ENCODE measurements at regions not wholly inside any gene's neighbourhood (a gene's known extent, or its start where the extent isn't known, plus 50 kb on each side); places are given as distances from the start of the nearest gene placed in this dataset.

- ChIA-PET POLR2A (ENCODE audit: unreplicated experiment) (no interaction called here), CTCF (no interaction called here)
- Histone ChIP-seq H2AFZ (no peak overlapping the region), H3K79me2 (ENCODE audit: low read depth) (no peaks in the 10 kb centered on the region), H4K20me1 (ENCODE audit: insufficient read depth) (no peaks in the 10 kb centered on the region), H3K36me3 (ENCODE audit: low read depth) (no peaks in the 10 kb centered on the region), H3K9me2 (ENCODE audit: insufficient read depth) (no peaks in the 10 kb centered on the region), H3K27me3 (ENCODE audit: insufficient read depth, low read depth) (no peaks in the 10 kb centered on the region), H3K4me3 (no peak overlapping the region), H3F3A (ENCODE audit: insufficient read depth, low read depth) (no peaks in the 10 kb centered on the region), H3K9me3 (ENCODE audit: insufficient read depth, low read depth) (no peaks in the 10 kb centered on the region), H3K4me2 (no peak overlapping the region), H3K4me1 (replicated peaks; ENCODE audit: insufficient read depth) (no peaks in the 10 kb centered on the region), H3K27ac (no peak overlapping the region)
- DNase-seq: no peak
- intact Hi-C loops (cut with micrococcal nuclease; ENCODE audit: unreplicated experiment): no loop called here
- no TSS peak for BruUV-seq (replicated peaks)
- TF ChIP-seq, protein P1, sequence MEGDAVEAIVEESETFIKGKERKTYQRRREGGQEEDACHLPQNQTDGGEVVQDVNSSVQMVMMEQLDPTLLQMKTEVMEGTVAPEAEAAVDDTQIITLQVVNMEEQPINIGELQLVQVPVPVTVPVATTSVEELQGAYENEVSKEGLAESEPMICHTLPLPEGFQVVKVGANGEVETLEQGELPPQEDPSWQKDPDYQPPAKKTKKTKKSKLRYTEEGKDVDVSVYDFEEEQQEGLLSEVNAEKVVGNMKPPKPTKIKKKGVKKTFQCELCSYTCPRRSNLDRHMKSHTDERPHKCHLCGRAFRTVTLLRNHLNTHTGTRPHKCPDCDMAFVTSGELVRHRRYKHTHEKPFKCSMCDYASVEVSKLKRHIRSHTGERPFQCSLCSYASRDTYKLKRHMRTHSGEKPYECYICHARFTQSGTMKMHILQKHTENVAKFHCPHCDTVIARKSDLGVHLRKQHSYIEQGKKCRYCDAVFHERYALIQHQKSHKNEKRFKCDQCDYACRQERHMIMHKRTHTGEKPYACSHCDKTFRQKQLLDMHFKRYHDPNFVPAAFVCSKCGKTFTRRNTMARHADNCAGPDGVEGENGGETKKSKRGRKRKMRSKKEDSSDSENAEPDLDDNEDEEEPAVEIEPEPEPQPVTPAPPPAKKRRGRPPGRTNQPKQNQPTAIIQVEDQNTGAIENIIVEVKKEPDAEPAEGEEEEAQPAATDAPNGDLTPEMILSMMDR (conservative IDR thresholded peaks at IDR 0.05): no peak
- no peak for TF ChIP-seq EZH2 (IDR thresholded peaks at IDR 0.05; ENCODE audit: low read depth)
These were observed 820.2 kb upstream of the CELF2 start for GRCh38 chr10:10197423-10197822.

- H3K9me3 ChIP-seq (ENCODE audit: insufficient read depth, low read depth): no peaks in the 10 kb centered on the region
- BruUV-seq (replicated peaks): no TSS peak
- intact Hi-C loops (cut with micrococcal nuclease; ENCODE audit: unreplicated experiment): no loop called here
- H3K4me3 ChIP-seq: no peak overlapping the region
- DNase-seq: no peak
- H2AFZ ChIP-seq: no peak overlapping the region
- H4K20me1 ChIP-seq (ENCODE audit: insufficient read depth): no peaks in the 10 kb centered on the region
- H3K27me3 ChIP-seq (ENCODE audit: insufficient read depth, low read depth): no peaks in the 10 kb centered on the region
- no peak overlapping the region for H3K27ac ChIP-seq
- POLR2A ChIA-PET (ENCODE audit: unreplicated experiment): no interaction called here
- no peaks in the 10 kb centered on the region for H3F3A ChIP-seq (ENCODE audit: insufficient read depth, low read depth)
- no peak overlapping the region for H3K4me2 ChIP-seq
- no peaks in the 10 kb centered on the region for H3K36me3 ChIP-seq (ENCODE audit: low read depth)
- H3K79me2 ChIP-seq (ENCODE audit: low read depth): no peaks in the 10 kb centered on the region
- no peaks in the 10 kb centered on the region for H3K9me2 ChIP-seq (ENCODE audit: insufficient read depth)
- no peak for TF ChIP-seq EZH2 (IDR thresholded peaks at IDR 0.05; ENCODE audit: low read depth)
- TF ChIP-seq, protein P1 (conservative IDR thresholded peaks at IDR 0.05): no peak
- CTCF ChIA-PET: no interaction called here
- H3K4me1 ChIP-seq (replicated peaks; ENCODE audit: insufficient read depth): no peaks in the 10 kb centered on the region
These were observed 819.3 kb upstream of the CELF2 start for GRCh38 chr10:10198363-10198762.

DNA sequence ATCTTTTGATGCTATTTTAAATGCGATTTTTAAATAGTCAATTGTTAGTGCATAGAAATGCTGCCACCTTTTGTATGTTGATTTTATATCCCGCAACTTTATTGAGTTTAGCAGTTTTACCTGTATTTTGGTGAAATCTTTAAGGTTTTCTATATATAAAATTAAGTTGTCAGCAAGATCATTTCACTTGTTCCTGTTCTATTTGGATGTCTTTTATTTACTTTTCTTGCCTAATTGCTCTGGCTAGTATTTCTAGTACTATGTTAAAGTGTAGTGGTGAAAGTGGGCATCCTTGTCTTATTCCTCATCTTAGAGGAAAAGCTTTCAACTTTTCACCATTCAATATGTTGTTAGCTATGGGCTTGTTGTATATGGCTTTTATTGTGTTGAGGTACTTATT, 813.3 kb upstream of the CELF2 start:
- H3K9me2 ChIP-seq (ENCODE audit: insufficient read depth): no peaks in the 10 kb centered on the region
- ChIA-PET POLR2A (ENCODE audit: unreplicated experiment) (no interaction called here), CTCF (no interaction called here)
- intact Hi-C loops (cut with micrococcal nuclease; ENCODE audit: unreplicated experiment): no loop called here
- H3K27me3 ChIP-seq (ENCODE audit: insufficient read depth, low read depth): no peaks in the 10 kb centered on the region
- H3F3A ChIP-seq (ENCODE audit: insufficient read depth, low read depth): no peaks in the 10 kb centered on the region
- H3K79me2 ChIP-seq (ENCODE audit: low read depth): no peaks in the 10 kb centered on the region
- no peak overlapping the region for H3K4me2 ChIP-seq
- no peak overlapping the region for H2AFZ ChIP-seq
- H3K4me1 ChIP-seq (replicated peaks; ENCODE audit: insufficient read depth): no peaks in the 10 kb centered on the region
- TF ChIP-seq, protein P1 (conservative IDR thresholded peaks at IDR 0.05): no peak
- TF ChIP-seq EZH2 (IDR thresholded peaks at IDR 0.05; ENCODE audit: low read depth): no peak
- no peak overlapping the region for H3K4me3 ChIP-seq
- H4K20me1 ChIP-seq (ENCODE audit: insufficient read depth): no peaks in the 10 kb centered on the region
- no peak overlapping the region for H3K27ac ChIP-seq
- DNase-seq: no peak
- BruUV-seq (replicated peaks): no TSS peak
- no peaks in the 10 kb centered on the region for H3K9me3 ChIP-seq (ENCODE audit: insufficient read depth, low read depth)
- H3K36me3 ChIP-seq (ENCODE audit: low read depth): no peaks in the 10 kb centered on the region
